Activated naive CD8-positive, alpha-beta T cell (primary cell): ENCODE measurements at regions not wholly inside any gene's neighbourhood (a gene's known extent, or its start where the extent isn't known, plus 50 kb on each side); places are given as distances from the start of the nearest gene placed in this dataset.

Source experiments
- H3K27ac Mint-ChIP-seq: one replicate; pipeline ENCODE4 v1.8.0; 2021; ENCODE audit warnings: mixed read lengths
- H3K27me3 Mint-ChIP-seq: one replicate; pipeline ENCODE4 v1.8.0; 2021; ENCODE audit warnings: mixed read lengths
- H3K36me3 Mint-ChIP-seq: one replicate; pipeline ENCODE4 v1.8.0; 2021; ENCODE audit warnings: mixed read lengths
- H3K4me1 Mint-ChIP-seq: one replicate; pipeline ENCODE4 v1.8.0; 2021; ENCODE audit warnings: low read depth, mixed read lengths
- H3K4me3 Mint-ChIP-seq: one replicate; pipeline ENCODE4 v1.8.0; 2021; ENCODE audit warnings: mild to moderate bottlenecking, mixed read lengths
- H3K9me3 Mint-ChIP-seq: one replicate; pipeline ENCODE4 v1.8.0; 2021; ENCODE audit warnings: low read depth, mixed read lengths

DNA sequence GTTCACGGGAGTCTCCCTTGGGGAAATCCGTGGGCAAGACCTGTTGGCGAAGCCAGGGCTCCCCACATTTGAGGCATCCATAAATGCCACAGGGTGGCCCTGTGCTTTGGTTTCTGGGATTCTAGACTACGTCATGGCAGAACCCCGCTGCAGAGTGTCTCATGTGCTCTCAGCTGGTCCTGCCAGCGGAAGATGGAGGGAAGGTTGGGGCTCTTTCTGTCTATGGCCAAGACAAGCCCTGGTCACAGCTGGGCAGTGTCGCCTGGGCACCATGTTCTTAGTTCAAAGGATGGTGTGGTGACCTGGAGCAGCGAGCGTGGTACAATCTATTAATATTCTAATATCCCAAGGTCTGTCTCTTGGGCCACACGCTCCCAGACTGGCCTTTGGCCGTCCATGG is 511.7 kb downstream of the TBC1D22A start:
- H3K36me3 Mint-ChIP-seq, result no peaks in the 10 kb centered on the region
- no peaks in the 10 kb centered on the region for H3K9me3 Mint-ChIP-seq
- H3K4me1 Mint-ChIP-seq, result no peaks in the 10 kb centered on the region
- H3K27ac Mint-ChIP-seq, result no peak overlapping the region
- no peaks in the 10 kb centered on the region for H3K27me3 Mint-ChIP-seq
- no peak overlapping the region for H3K4me3 Mint-ChIP-seq

DNA sequence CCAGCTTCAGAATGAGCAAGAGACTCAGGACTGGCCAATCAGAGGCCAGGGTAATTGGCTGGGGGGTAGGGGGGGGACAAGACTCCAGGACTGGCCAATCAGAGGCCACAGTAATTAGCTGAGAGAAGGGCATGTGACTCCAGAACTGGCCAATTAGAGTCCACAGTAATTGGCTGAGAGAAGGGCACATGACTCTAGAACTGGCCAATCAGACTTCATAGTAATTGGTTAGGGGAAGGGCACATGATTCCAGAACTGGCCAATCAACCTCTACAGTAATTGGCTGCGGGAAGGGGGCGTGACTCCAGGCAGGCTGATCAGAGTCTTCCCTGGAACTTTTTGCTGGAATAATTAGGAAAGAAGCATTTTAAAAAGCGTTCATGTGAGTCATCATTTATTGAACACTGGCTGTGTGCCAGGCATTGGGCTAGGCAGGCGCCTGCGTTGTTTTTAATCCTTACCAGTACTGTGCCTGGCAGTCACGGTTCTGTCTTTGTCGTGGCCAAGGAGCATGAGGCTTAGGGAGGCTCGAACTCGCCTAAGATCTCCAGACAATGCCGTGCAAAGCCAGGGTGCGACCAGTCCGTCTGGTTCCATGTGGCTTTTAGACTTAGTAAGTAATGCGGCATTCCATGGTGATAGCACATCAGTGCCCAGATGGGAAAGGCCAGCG is 508.1 kb downstream of the TBC1D22A start:
- Mint-ChIP-seq H3K36me3 (no peaks in the 10 kb centered on the region), H3K27ac (no peak overlapping the region), H3K27me3 (peaks cover 2% of the 10 kb centered on the region), H3K4me1 (no peaks in the 10 kb centered on the region), H3K4me3 (no peak overlapping the region), H3K9me3 (no peaks in the 10 kb centered on the region)

DNA sequence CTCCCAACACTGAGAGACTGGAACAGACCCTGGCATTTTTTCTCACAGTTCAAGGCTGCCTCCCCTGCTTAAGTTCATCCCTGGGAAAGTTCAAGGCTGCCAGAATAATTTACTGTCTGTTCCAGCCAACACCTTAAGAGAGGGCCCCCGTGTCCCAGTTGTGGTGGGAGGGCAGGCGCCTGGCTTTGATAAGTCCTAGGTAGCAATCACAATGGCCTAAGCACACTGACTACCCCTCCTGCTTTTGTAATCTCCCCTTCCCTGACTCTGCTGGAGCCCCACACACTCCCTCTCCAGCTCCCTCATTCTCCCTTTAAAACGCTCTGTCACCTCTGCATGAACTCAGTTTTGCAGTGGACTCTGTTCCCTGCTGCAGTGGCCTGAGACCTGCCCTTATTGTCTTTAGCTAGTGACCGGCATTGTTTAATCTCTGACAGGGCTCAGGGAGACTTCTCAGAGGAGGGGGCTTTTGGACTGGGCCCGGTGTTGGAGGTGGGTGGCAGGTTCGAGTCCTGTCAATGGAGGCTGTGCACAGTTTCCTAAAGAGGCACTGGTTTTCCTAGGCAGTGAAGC is 507.2 kb downstream of the TBC1D22A start:
- Mint-ChIP-seq H3K27ac (no peak overlapping the region), H3K4me3 (no peak overlapping the region), H3K4me1 (no peaks in the 10 kb centered on the region), H3K27me3 (peaks cover 2% of the 10 kb centered on the region), H3K36me3 (no peaks in the 10 kb centered on the region), H3K9me3 (no peaks in the 10 kb centered on the region)

DNA sequence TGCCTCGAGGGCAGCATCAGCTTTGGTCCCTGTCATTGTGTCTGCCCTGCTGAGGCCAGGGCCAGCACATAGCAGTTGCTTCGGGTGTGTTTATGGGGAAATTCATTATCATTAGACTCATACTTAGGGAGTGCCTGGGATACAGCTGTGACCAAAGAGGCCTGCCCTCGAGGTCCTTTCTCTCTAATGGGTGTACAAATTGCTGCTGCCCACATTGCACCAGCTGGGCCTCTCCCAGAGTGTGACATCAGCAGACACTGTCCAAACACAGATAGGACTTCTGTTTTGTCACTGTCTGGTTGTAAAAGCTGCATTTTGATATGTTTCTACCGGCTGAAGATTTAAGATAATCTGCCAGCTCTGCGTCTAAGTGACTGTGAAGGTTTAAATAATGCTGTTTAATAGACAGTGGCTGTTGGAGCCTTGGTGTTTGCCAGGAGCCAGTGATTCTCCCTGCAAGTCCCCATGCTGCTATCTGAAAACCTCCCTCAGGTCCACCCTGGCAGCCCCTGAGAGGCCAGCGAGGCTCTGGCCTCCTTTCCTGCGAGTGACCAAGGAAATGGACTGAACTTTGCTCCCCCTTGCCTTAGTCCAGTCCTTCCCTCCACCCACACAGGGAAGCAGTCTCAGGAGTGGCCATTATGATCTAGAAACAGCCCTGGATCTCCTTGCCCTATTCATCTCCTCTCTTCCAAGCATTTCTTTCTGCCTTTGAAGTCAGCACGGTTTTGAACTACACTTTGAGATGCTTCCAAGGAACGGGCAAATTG is 505.2 kb downstream of the TBC1D22A start:
- no peaks in the 10 kb centered on the region for H3K9me3 Mint-ChIP-seq
- H3K4me1 Mint-ChIP-seq, result no peaks in the 10 kb centered on the region
- peaks cover 4% of the 10 kb centered on the region for H3K27me3 Mint-ChIP-seq
- no peaks in the 10 kb centered on the region for H3K36me3 Mint-ChIP-seq
- no peak overlapping the region for H3K4me3 Mint-ChIP-seq
- H3K27ac Mint-ChIP-seq, result no peak overlapping the region

DNA sequence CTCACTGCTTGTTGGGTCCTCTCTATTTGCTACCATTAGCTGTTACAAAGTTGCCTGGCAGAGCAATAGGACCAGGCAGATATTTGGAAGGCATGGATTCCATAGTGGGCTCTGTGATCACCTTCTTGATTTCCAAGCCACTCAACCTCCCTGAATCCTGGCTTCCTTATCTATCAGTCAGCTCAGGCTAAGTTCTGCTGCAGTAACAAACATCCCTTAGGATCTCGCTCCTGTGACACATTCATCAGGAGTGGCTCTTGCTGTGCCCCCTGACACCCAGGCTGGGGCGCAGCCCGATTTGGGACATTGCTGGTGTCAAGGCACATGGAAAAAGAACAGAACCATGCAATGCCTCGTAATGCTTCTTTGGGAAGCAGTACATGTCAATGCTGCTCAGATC is 503.9 kb downstream of the TBC1D22A start:
- Mint-ChIP-seq H3K27me3 (peaks cover 4% of the 10 kb centered on the region), H3K4me1 (no peaks in the 10 kb centered on the region), H3K4me3 (no peak overlapping the region), H3K27ac (no peak overlapping the region), H3K36me3 (no peaks in the 10 kb centered on the region), H3K9me3 (no peaks in the 10 kb centered on the region)

DNA sequence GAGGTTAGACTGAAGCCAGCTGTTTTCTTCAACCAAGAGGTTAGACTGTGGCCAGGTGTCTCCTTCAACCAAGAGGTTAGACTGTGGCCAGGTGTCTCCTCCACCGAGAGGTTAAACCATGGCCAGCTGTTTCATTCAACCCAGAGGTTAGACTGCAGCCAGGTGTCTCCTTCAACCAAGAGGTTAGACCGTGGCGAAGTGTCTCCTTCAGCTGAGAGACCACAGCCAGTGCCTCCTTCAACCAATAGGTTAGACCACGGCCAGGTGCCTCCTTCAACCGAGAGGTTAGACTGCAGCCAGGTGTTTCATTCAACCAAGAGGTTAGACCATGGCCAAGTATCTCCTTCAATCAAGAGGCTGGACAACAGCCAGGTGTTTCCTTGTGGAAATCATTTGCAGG is 498.1 kb downstream of the TBC1D22A start:
- Mint-ChIP-seq H3K27ac (no peak overlapping the region), H3K9me3 (no peaks in the 10 kb centered on the region), H3K4me3 (no peak overlapping the region), H3K36me3 (no peaks in the 10 kb centered on the region), H3K27me3 (peaks cover 10% of the 10 kb centered on the region), H3K4me1 (no peaks in the 10 kb centered on the region)

DNA sequence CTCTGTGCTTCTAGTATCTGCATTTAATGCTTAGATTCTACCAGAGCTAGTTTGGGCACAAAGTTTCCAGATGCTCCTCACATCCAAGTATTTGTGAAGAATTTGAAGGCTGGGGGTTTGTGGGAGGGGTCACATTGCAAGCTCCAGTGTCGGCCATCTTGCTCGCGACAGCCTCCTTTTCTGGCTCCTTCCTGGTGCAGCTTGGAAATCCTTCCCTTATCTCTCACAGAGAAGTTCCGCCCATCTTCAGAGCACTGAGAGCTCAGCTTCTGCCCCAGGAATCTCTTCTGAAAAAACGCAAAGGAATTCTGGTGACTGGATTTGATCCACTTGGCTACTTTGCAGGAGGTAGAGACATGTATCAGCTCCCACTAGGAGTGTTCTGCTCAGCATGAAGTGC is 497.5 kb downstream of the TBC1D22A start:
- Mint-ChIP-seq H3K4me1 (no peaks in the 10 kb centered on the region), H3K9me3 (no peaks in the 10 kb centered on the region), H3K36me3 (no peaks in the 10 kb centered on the region), H3K27me3 (peaks cover 10% of the 10 kb centered on the region), H3K4me3 (no peak overlapping the region), H3K27ac (no peak overlapping the region)

DNA sequence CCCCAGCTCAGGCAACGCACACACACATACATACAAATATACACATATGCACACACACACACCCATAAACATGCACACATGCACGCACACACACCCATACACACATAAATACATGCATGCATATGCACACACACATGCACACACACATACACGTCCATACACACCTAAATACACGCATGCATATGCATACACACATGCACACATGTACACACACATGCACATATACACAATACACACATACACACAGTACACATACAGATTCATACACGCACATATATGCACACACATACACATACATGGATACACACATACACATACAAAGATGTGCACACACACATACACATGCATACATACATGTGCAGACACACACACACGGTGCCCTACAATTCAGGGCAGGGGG is 496.6 kb downstream of the TBC1D22A start:
- Mint-ChIP-seq H3K4me1 (no peaks in the 10 kb centered on the region), H3K9me3 (no peaks in the 10 kb centered on the region), H3K27ac (no peak overlapping the region), H3K4me3 (no peak overlapping the region), H3K27me3 (peaks cover 10% of the 10 kb centered on the region), H3K36me3 (no peaks in the 10 kb centered on the region)

DNA sequence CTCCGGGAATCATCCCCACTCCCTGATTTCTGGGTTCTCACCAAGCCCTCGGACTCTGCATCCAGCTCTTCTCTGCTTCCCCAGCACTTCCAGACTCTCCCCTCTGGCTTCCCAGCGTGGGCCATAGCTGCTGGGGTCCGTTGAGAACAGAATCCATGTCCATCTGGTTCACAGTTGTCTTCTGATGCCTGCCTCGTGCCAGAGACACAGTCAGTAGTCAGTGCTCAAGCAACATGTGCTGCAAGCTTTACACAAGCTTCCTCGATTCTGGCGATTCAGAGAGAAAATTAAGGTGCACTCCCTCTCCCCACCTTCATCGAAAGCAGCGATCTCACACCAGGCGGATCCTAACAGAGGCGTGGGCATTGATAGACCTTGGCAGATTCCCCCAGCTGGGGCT is 495.5 kb downstream of the TBC1D22A start:
- H3K4me1 Mint-ChIP-seq, result no peaks in the 10 kb centered on the region

DNA sequence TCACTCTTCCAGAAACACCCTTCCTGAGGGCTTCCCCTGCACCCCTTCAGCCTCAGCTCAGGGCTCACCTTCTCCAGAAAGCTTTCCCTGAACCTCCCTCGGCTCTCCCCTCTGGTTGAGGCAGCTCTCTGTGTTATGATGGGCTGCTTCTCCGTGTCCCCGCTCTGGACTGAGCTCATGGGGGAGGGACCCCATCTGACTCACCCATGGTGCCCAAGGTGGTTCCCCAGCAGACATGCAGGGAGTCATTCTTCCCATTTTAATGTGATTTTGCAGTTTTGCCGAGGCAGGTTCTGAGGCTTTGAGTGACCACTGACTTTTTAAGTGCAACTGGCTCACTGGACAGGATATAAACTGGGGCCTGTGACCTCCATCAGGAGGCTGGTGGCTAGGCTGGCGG is 495.1 kb downstream of the TBC1D22A start:
- Mint-ChIP-seq H3K36me3 (no peaks in the 10 kb centered on the region), H3K9me3 (no peaks in the 10 kb centered on the region), H3K4me3 (no peak overlapping the region), H3K4me1 (no peaks in the 10 kb centered on the region), H3K27me3 (peaks cover 8% of the 10 kb centered on the region), H3K27ac (no peak overlapping the region)

More for the DNA sequence above, 495.5 kb downstream of the TBC1D22A start:
- Mint-ChIP-seq H3K36me3 (no peaks in the 10 kb centered on the region), H3K27me3 (peaks cover 8% of the 10 kb centered on the region), H3K9me3 (no peaks in the 10 kb centered on the region), H3K4me3 (no peak overlapping the region), H3K27ac (no peak overlapping the region)

DNA sequence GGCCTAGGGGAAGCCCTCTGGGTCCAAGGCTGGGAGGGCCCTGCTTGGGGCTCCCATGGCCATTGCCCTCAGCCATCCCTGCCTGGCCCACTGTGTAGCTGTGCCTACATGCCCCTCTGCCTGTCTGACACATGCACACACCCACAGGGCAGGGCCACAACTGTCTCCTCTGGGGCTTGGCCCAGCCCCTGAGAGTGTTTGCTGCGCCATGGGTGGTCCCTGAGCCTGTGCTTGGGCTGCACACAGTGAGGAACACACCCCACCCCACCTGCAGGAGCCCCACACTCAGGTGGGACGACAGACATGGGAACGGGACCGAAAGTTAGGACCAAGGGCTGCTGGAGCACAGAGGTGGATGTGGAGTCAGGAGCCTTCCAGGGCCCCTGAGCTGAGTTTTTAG is 489.5 kb downstream of the TBC1D22A start:
- Mint-ChIP-seq H3K27me3 (peaks cover 9% of the 10 kb centered on the region), H3K4me1 (no peaks in the 10 kb centered on the region), H3K4me3 (no peak overlapping the region)

DNA sequence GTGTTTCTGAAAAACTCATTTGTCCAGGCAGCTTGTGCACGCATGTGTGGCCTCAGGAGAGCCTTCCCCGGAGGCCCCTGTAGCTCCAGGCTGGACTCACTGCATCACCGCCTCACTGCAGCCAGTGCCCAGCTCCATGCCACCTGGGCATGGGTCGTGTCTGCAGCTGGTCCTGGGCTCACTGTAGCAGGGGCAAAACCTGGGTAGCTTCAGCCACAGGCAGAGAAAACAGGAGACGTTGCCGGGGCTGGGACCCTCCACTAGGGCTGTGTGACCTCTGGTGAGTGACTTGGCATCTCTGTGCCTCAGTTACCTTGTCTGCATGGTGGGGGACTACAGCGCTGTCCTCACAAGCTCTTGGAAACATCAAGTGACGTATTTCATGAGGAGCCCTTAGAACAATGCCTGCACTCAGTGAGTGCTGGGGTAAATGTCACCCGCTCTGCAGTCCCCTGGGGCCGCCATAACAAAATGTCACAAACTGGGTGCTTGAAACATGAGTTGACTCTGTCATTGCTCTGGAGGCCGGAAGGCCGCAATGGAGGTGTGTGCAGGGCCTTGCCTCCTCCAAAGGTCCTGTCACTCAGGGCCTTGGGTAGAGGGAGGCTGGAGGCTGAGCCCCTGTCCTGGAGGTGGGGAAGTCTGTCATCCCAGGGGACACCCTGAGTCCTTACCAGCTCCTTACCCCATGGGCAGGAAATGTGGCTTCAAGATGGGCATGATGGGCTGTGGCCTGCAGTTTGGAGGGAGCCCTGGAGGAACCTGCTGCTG is 488.7 kb downstream of the TBC1D22A start:
- H3K4me3 Mint-ChIP-seq, result no peak overlapping the region
- H3K27me3 Mint-ChIP-seq, result peaks cover 12% of the 10 kb centered on the region
- H3K9me3 Mint-ChIP-seq, result no peaks in the 10 kb centered on the region
- H3K27ac Mint-ChIP-seq, result no peak overlapping the region
- H3K36me3 Mint-ChIP-seq, result no peaks in the 10 kb centered on the region
- no peaks in the 10 kb centered on the region for H3K4me1 Mint-ChIP-seq

More for the DNA sequence above, 489.5 kb downstream of the TBC1D22A start:
- no peaks in the 10 kb centered on the region for H3K36me3 Mint-ChIP-seq
- no peak overlapping the region for H3K27ac Mint-ChIP-seq
- no peaks in the 10 kb centered on the region for H3K9me3 Mint-ChIP-seq

DNA sequence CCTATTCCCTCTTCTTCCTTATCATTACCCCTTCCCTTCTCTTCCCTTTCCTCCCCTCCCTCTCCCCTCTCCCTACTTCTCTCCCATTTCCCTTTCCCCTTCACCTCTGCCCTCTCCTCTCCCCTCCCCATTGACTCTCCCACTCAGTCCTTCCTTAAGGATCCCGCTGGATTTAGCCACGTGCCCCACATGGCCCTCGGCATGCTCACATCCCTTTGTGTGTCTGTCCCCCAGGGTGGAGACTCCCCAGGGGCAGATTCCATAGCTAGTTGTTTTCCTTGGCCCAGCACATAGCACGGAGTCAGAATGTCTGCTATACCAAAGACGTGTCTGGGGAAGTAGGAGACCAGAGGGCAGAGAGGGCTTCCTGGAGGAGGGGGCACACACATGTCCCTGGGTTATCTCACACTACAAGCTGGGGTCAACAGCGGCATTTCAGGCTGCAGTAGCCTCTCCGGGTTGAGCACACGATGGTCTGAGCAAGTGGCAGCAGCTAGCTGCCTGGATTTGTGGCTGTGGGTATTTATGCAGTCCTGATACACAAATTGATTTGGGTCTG is 487.0 kb downstream of the TBC1D22A start:
- H3K27ac Mint-ChIP-seq, result no peak overlapping the region
- no peak overlapping the region for H3K4me3 Mint-ChIP-seq
- no peaks in the 10 kb centered on the region for H3K9me3 Mint-ChIP-seq
- no peaks in the 10 kb centered on the region for H3K36me3 Mint-ChIP-seq
- H3K4me1 Mint-ChIP-seq, result no peaks in the 10 kb centered on the region
- peaks cover 18% of the 10 kb centered on the region for H3K27me3 Mint-ChIP-seq

DNA sequence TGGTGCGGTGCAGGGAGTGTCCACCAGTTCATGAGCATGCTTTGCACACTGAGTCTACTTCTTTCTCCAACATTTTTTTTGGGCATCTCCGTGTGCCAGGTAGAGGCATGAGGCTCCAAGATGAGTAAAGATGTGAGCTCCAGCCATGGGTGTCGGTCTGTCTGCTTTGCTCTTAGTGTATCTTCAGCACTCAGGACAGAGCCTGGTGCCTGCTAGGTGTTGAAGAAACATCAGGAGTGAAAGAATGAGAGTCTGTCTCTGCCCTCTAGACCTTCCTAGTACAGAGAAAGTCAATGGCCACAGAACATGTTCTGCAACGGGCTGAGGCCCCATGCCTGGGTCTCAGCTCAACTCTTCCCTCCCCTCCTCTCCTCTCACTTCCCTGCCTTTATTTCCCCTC is 486.5 kb downstream of the TBC1D22A start:
- H3K27me3 Mint-ChIP-seq, result peaks cover 19% of the 10 kb centered on the region
- no peak overlapping the region for H3K27ac Mint-ChIP-seq
- H3K4me1 Mint-ChIP-seq, result no peaks in the 10 kb centered on the region
- no peak overlapping the region for H3K4me3 Mint-ChIP-seq
- no peaks in the 10 kb centered on the region for H3K36me3 Mint-ChIP-seq
- H3K9me3 Mint-ChIP-seq, result no peaks in the 10 kb centered on the region
